Mesothelial cell of epicardium (in vitro differentiated cells): ENCODE measurements at regions not wholly inside any gene's neighbourhood (a gene's known extent, or its start where the extent isn't known, plus 50 kb on each side); places are given as distances from the start of the nearest gene placed in this dataset.

Experiments used
- DNase-seq, 2 experiments: peaks; one replicate each; pipeline ENCODE4 v3.0.0; 2021; ENCODE audit warnings: low spot score in 2 of 2; ENCODE audit not compliant: unreplicated experiment in 2 of 2
- H3K27ac Mint-ChIP-seq: 2 replicates; pipeline ENCODE4 v1.8.0; 2021; ENCODE audit warnings: mixed read lengths
- H3K27me3 Mint-ChIP-seq: 2 replicates; pipeline ENCODE4 v1.8.0; 2021; ENCODE audit warnings: low read depth, mixed read lengths
- H3K36me3 Mint-ChIP-seq: 2 replicates; pipeline ENCODE4 v1.8.0; 2021; ENCODE audit warnings: mixed read lengths
- H3K4me1 Mint-ChIP-seq: 2 replicates; pipeline ENCODE4 v1.8.0; 2021; ENCODE audit warnings: mixed read lengths
- H3K4me3 Mint-ChIP-seq: 2 replicates; pipeline ENCODE4 v1.8.0; 2021; ENCODE audit warnings: mild to moderate bottlenecking, moderate library complexity, mixed read lengths
- H3K9me3 Mint-ChIP-seq: 2 replicates; pipeline ENCODE4 v1.8.0; 2021; ENCODE audit warnings: mixed read lengths
- TF ChIP-seq, protein P1 (sequence below): fragments of 200-600 bp; sonication (generic); IDR thresholded peaks from one replicate; pipeline ENCODE4 v1.5.0; 2021; ENCODE audit warnings: antibody characterized with exemption; ENCODE audit not compliant: unreplicated experiment

DNA sequence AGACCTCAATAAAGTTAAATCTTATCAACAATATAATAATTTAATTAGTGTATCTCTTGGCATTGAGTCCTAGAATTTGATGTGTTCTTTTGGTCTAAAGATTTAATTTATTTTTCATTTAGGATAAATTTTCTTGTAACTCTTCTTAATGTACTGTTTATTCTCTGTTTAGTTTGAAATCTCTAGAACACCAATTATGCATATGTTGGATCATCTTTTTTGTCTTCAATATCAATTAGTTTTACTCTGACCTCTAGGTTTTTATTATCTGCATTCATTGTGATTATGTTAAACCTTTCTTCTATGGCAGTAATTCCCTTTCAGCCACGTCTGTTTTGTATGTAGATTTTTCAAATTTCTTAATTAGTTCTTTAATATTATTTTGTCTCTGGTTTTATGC lies 93.8 kb upstream of the ARHGEF7 start:
- Mint-ChIP-seq H3K9me3 (peaks cover 14% of the 10 kb centered on the region), H3K4me1 (no peaks in the 10 kb centered on the region), H3K36me3 (no peaks in the 10 kb centered on the region), H3K27ac (no peak overlapping the region), H3K27me3 (peaks cover 2% of the 10 kb centered on the region), H3K4me3 (no peak overlapping the region)
- TF ChIP-seq, protein P1, sequence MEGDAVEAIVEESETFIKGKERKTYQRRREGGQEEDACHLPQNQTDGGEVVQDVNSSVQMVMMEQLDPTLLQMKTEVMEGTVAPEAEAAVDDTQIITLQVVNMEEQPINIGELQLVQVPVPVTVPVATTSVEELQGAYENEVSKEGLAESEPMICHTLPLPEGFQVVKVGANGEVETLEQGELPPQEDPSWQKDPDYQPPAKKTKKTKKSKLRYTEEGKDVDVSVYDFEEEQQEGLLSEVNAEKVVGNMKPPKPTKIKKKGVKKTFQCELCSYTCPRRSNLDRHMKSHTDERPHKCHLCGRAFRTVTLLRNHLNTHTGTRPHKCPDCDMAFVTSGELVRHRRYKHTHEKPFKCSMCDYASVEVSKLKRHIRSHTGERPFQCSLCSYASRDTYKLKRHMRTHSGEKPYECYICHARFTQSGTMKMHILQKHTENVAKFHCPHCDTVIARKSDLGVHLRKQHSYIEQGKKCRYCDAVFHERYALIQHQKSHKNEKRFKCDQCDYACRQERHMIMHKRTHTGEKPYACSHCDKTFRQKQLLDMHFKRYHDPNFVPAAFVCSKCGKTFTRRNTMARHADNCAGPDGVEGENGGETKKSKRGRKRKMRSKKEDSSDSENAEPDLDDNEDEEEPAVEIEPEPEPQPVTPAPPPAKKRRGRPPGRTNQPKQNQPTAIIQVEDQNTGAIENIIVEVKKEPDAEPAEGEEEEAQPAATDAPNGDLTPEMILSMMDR: no peak
- DNase-seq: no peak

- H3K4me3 Mint-ChIP-seq: no peak overlapping the region
- DNase-seq: no peak
- H3K36me3 Mint-ChIP-seq: no peaks in the 10 kb centered on the region
- peaks cover 2% of the 10 kb centered on the region for H3K27me3 Mint-ChIP-seq
- no peak overlapping the region for H3K27ac Mint-ChIP-seq
- peaks cover 14% of the 10 kb centered on the region for H3K9me3 Mint-ChIP-seq
- no peaks in the 10 kb centered on the region for H3K4me1 Mint-ChIP-seq
- TF ChIP-seq, protein P1: no peak
These were observed 94.6 kb upstream of the ARHGEF7 start for GRCh38 chr13:111020546-111020945.

DNA sequence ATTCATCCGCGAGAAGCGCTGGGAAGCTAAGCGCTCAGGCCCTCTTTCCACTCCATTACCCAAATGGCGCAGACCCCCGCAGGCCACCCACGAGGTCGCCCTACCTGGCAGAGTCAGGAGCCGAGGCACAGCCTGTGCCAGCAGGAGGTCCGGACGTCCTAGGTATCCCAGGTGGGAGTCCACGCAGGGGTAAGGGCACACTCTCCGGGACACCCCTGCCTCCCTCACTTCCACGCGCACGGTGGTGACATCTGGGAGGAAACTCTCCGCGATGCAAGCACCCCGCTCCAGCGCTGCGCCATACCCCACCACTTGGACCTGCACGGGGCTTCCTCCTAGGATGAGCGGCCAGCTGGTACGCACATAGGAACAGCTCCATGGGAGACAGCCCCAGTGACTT lies 95.1 kb upstream of the ARHGEF7 start:
- no peak for DNase-seq
- peaks cover 14% of the 10 kb centered on the region for H3K9me3 Mint-ChIP-seq
- H3K4me1 Mint-ChIP-seq: no peaks in the 10 kb centered on the region
- TF ChIP-seq, protein P1: no peak
- peaks cover 2% of the 10 kb centered on the region for H3K27me3 Mint-ChIP-seq
- H3K36me3 Mint-ChIP-seq: no peaks in the 10 kb centered on the region
- no peak overlapping the region for H3K27ac Mint-ChIP-seq
- no peak overlapping the region for H3K4me3 Mint-ChIP-seq

DNA sequence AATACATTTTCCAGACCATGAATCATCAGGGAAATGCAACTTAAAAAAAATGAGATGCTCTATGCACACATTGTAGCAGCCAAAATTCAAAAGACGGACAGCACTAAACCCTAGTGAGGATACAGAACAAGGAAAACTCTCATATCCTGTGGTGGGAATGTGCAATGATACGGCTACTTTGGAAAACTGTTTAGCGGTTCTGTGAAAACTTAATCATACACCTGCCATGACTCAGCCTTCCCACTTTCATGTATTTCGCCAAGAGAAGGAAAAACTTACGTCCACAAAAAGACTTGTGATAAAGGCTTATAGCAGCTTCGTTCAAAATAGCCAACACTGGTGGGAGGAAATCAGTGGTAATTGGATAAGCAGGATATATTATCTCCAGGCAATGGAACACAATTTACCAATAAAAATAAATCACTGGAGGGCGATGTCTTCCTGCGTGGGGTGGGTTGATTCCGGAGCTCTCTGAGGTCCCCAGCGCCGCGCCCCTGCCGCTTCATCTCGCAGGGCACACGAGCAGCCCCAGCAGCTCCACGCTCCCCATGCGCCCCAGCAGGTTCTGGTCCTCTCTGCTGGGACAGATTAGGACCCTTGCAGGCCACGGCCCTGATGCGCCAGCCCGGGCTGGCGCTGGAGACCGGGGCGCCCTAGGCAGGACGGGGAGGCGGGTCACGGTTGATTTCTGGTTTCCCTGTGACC lies 97.2 kb upstream of the ARHGEF7 start:
- Mint-ChIP-seq H3K4me1 (no peaks in the 10 kb centered on the region), H3K36me3 (no peaks in the 10 kb centered on the region), H3K4me3 (no peak overlapping the region), H3K27me3 (peaks cover 4% of the 10 kb centered on the region), H3K9me3 (peaks cover 14% of the 10 kb centered on the region), H3K27ac (no peak overlapping the region)
- TF ChIP-seq, protein P1: no peak
- no peak for DNase-seq

DNA sequence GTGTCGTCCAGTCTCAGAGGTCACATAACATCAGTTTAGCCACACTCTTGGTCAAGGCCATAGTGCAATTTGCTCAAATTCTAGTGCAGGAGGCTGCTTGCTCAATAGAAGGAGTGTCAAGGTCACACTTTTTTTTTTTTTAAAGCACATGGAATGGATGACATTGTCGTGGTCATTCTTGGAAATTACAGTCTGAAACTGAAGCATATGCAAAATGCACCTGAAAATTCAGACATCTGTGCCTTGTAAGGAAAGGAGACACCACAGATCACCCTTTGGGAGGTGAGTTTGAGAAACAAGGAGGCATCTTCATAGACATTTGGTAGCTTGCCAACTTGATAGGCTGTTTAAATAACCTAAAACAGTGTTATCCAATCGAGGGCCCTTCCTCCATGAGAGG lies 98.3 kb upstream of the ANKRD10 start:
- H3K36me3 Mint-ChIP-seq: no peaks in the 10 kb centered on the region
- H3K27ac Mint-ChIP-seq: no peak overlapping the region
- DNase-seq: no peak
- H3K4me3 Mint-ChIP-seq: no peak overlapping the region
- H3K9me3 Mint-ChIP-seq: no peaks in the 10 kb centered on the region
- TF ChIP-seq, protein P1: no peak
- H3K4me1 Mint-ChIP-seq: no peaks in the 10 kb centered on the region
- peaks cover 22% of the 10 kb centered on the region for H3K27me3 Mint-ChIP-seq
